NB4 (cell line): ENCODE measurements at regions not wholly inside any gene's neighbourhood (a gene's known extent, or its start where the extent isn't known, plus 50 kb on each side); places are given as distances from the start of the nearest gene placed in this dataset.

Experiments used
- MYC ChIP-seq: IDR thresholded peaks from 2 replicates; pipeline ENCODE4 v1.6.1; 2011; ENCODE audit warnings: low read depth, low read length
- POLR2A ChIP-seq: IDR thresholded peaks from 2 replicates; pipeline ENCODE4 v1.6.1; 2011; ENCODE audit warnings: mild to moderate bottlenecking; ENCODE audit not compliant: insufficient read length; ENCODE audit errors: extremely low read depth
- TF ChIP-seq, protein P1 (sequence below): IDR thresholded peaks from one replicate; pipeline ENCODE4 v1.5.1; 2012; ENCODE audit warnings: low read depth, low read length
- TF ChIP-seq, protein P2 (sequence below): IDR thresholded peaks from 2 replicates; pipeline ENCODE4 v1.6.1; 2011; ENCODE audit warnings: low read depth, low read length

DNA sequence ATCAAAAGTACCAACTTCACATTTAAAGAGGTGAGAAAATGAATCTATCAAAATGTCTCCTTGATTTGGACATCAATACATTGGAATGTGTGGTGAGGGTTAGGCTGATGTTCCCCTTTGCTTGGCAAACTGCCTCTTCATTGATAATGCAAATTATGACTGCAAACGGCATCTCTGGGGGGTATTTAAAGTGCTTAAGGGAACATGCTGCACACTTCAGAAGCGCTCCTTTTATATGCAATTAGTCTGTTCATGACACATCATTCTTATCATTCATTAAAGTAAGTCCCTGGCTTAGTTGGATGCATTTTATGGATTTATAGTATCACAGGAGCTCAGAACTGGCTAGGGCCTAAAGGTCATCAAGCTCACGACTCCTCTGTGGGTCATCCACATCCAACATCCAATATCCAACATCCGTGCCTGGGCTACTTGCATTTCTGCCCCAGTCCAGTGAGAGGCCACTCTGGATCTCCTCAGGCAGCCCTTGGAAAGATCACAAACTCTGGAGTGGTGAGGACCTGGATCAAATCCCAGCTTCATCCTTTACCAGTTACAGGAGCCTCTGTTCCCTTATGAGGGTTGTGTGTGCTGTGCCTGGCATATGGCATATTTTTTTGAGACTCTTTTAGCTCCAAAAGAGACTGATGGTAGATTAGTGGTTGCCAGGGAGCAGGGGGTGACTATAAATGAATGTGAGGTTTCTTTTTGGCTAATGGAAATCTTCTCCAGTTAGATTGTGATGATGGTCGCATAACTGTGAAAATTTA is 136.8 kb upstream of the FOXB1 start:
- TF ChIP-seq, protein P1, sequence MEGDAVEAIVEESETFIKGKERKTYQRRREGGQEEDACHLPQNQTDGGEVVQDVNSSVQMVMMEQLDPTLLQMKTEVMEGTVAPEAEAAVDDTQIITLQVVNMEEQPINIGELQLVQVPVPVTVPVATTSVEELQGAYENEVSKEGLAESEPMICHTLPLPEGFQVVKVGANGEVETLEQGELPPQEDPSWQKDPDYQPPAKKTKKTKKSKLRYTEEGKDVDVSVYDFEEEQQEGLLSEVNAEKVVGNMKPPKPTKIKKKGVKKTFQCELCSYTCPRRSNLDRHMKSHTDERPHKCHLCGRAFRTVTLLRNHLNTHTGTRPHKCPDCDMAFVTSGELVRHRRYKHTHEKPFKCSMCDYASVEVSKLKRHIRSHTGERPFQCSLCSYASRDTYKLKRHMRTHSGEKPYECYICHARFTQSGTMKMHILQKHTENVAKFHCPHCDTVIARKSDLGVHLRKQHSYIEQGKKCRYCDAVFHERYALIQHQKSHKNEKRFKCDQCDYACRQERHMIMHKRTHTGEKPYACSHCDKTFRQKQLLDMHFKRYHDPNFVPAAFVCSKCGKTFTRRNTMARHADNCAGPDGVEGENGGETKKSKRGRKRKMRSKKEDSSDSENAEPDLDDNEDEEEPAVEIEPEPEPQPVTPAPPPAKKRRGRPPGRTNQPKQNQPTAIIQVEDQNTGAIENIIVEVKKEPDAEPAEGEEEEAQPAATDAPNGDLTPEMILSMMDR, result no peak
- TF ChIP-seq POLR2A (no peak), MYC (no peak)
- TF ChIP-seq, protein P2, sequence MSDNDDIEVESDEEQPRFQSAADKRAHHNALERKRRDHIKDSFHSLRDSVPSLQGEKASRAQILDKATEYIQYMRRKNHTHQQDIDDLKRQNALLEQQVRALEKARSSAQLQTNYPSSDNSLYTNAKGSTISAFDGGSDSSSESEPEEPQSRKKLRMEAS, result no peak
